ENCODE measurements at regions not wholly inside any gene's neighbourhood (a gene's known extent, or its start where the extent isn't known, plus 50 kb on each side); places are given as distances from the start of the nearest gene placed in this dataset.

- no peak for TF ChIP-seq MAX (IDR thresholded peaks at IDR 0.05)
- TF ChIP-seq NFIC (IDR thresholded peaks at IDR 0.05) = no peak
- no peak for TF ChIP-seq CREB1 (IDR thresholded peaks at IDR 0.05; ENCODE audit: low read depth)
- no peak for TF ChIP-seq YY1 (IDR thresholded peaks at IDR 0.05; ENCODE audit: low read depth)
- TF ChIP-seq ZBTB7A (IDR thresholded peaks at IDR 0.05; ENCODE audit: low read depth) = no peak
- TF ChIP-seq EP300 (IDR thresholded peaks at IDR 0.05; ENCODE audit: borderline replicate concordance) = no peak
- no peak for TF ChIP-seq TAF1 (IDR thresholded peaks at IDR 0.05; ENCODE audit: low read depth)
- no peak for TF ChIP-seq RAD21 (IDR thresholded peaks at IDR 0.05; ENCODE audit: low read depth)
- no peak for TF ChIP-seq REST (IDR thresholded peaks at IDR 0.05; ENCODE audit: low read depth)
- TF ChIP-seq EGR1 (IDR thresholded peaks at IDR 0.05) = no peak
Measured at GRCh38 chr1:188427642-188428041, 1598.9 kb downstream of the PLA2G4A start.

GRCh38 chr1:188429386-188429785, 1600.6 kb downstream of the PLA2G4A start:
- TF ChIP-seq CEBPB (IDR thresholded peaks at IDR 0.05) = no peak
- TF ChIP-seq TAF1 (IDR thresholded peaks at IDR 0.05; ENCODE audit: low read depth) = no peak
- no peak for TF ChIP-seq MAX (IDR thresholded peaks at IDR 0.05)
- no peak for TF ChIP-seq ZBTB7A (IDR thresholded peaks at IDR 0.05; ENCODE audit: low read depth)
- no peak for TF ChIP-seq TEAD4 (IDR thresholded peaks at IDR 0.05)

- TF ChIP-seq CEBPB (IDR thresholded peaks at IDR 0.05) = no peak
- no peak for TF ChIP-seq FOXM1 (IDR thresholded peaks at IDR 0.05; ENCODE audit: borderline replicate concordance, low read depth)
- TF ChIP-seq USF1 (IDR thresholded peaks at IDR 0.05) = no peak
- TF ChIP-seq TCF12 (IDR thresholded peaks at IDR 0.05; ENCODE audit: low read depth) = no peak
- no peak for TF ChIP-seq REST (IDR thresholded peaks at IDR 0.05; ENCODE audit: low read depth)
- no peak for TF ChIP-seq EGR1 (IDR thresholded peaks at IDR 0.05)
- TF ChIP-seq CREB1 (IDR thresholded peaks at IDR 0.05; ENCODE audit: low read depth) = no peak
- no peak for TF ChIP-seq YY1 (IDR thresholded peaks at IDR 0.05; ENCODE audit: low read depth)
- TF ChIP-seq TAF1 (IDR thresholded peaks at IDR 0.05; ENCODE audit: low read depth) = no peak
- TF ChIP-seq TEAD4 (IDR thresholded peaks at IDR 0.05) = 0 out of 2 replicates have a peak, but pooled peaks have one; percentile 33
- TF ChIP-seq NFIC (IDR thresholded peaks at IDR 0.05) = peak; percentile 49
- TF ChIP-seq ZBTB7A (IDR thresholded peaks at IDR 0.05; ENCODE audit: low read depth) = no peak
- TF ChIP-seq RAD21 (IDR thresholded peaks at IDR 0.05; ENCODE audit: low read depth) = no peak
- TF ChIP-seq EP300 (IDR thresholded peaks at IDR 0.05; ENCODE audit: borderline replicate concordance) = no peak
- no peak for TF ChIP-seq MAX (IDR thresholded peaks at IDR 0.05)
Measured at GRCh38 chr1:188432427-188432826, 1603.7 kb downstream of the PLA2G4A start.

- TF ChIP-seq FOXM1 (IDR thresholded peaks at IDR 0.05; ENCODE audit: borderline replicate concordance, low read depth) (no peak), TEAD4 (IDR thresholded peaks at IDR 0.05) (peak; percentile 37)
Measured at GRCh38 chr1:188433425-188433824, 1604.7 kb downstream of the PLA2G4A start.

- no peak for TF ChIP-seq USF1 (IDR thresholded peaks at IDR 0.05)
- no peak for TF ChIP-seq YY1 (IDR thresholded peaks at IDR 0.05; ENCODE audit: low read depth)
- no peak for TF ChIP-seq TCF12 (IDR thresholded peaks at IDR 0.05; ENCODE audit: low read depth)
- TF ChIP-seq EP300 (IDR thresholded peaks at IDR 0.05; ENCODE audit: borderline replicate concordance) = no peak
Measured at GRCh38 chr1:188444526-188444925, 1615.8 kb downstream of the PLA2G4A start.

GRCh38 chr1:188462837-188463236, 1634.1 kb downstream of the PLA2G4A start:
- no peak for TF ChIP-seq TEAD4 (IDR thresholded peaks at IDR 0.05)
- no peak for TF ChIP-seq YY1 (IDR thresholded peaks at IDR 0.05; ENCODE audit: low read depth)
- TF ChIP-seq EP300 (IDR thresholded peaks at IDR 0.05; ENCODE audit: borderline replicate concordance) = no peak
- no peak for TF ChIP-seq ZBTB7A (IDR thresholded peaks at IDR 0.05; ENCODE audit: low read depth)
- TF ChIP-seq USF1 (IDR thresholded peaks at IDR 0.05) = no peak
- no peak for TF ChIP-seq EGR1 (IDR thresholded peaks at IDR 0.05)
- no peak for TF ChIP-seq CEBPB (IDR thresholded peaks at IDR 0.05)
- TF ChIP-seq TAF1 (IDR thresholded peaks at IDR 0.05; ENCODE audit: low read depth) = no peak
- no peak for TF ChIP-seq CREB1 (IDR thresholded peaks at IDR 0.05; ENCODE audit: low read depth)
